IPS-NIHi11 (cell line): ENCODE measurements at regions not wholly inside any gene's neighbourhood (a gene's known extent, or its start where the extent isn't known, plus 50 kb on each side); places are given as distances from the start of the nearest gene placed in this dataset.

Experiments used
- DNase-seq: peaks from one replicate; pipeline ENCODE4 v3.0.0; 2012; ENCODE audit warnings: mixed read lengths, low spot score

GRCh38 chr2:128690869-128691268 is 372.2 kb upstream of the HS6ST1 start:
- no peak for DNase-seq

- no peak for DNase-seq
These were observed 372.9 kb upstream of the HS6ST1 start for GRCh38 chr2:128691526-128691925.

- DNase-seq, result no peak
These were observed 374.5 kb upstream of the HS6ST1 start for GRCh38 chr2:128692895-128693742.

- no peak for DNase-seq
These were observed 375.0 kb upstream of the HS6ST1 start for GRCh38 chr2:128693743-128694029.

GRCh38 chr2:128695646-128696220 is 377.1 kb upstream of the HS6ST1 start:
- DNase-seq, result no peak

GRCh38 chr2:128696421-128696820 is 377.8 kb upstream of the HS6ST1 start:
- no peak for DNase-seq

GRCh38 chr2:128701418-128701817 is 382.8 kb upstream of the HS6ST1 start:
- DNase-seq, result no peak

GRCh38 chr2:128702616-128703015 is 383.9 kb upstream of the HS6ST1 start:
- DNase-seq, result no peak

- no peak for DNase-seq
These were observed 389.6 kb upstream of the HS6ST1 start for GRCh38 chr2:128708106-128708816.

- no peak for DNase-seq
These were observed 391.6 kb upstream of the HS6ST1 start for GRCh38 chr2:128710242-128710641.

- no peak for DNase-seq
These were observed 392.1 kb upstream of the HS6ST1 start for GRCh38 chr2:128710729-128711128.

GRCh38 chr2:128714285-128714684 is 395.6 kb upstream of the HS6ST1 start:
- DNase-seq, result no peak

- DNase-seq, result peak; percentile 46
These were observed 396.2 kb upstream of the HS6ST1 start for GRCh38 chr2:128714851-128715312.

GRCh38 chr2:128715360-128715759 is 396.7 kb upstream of the HS6ST1 start:
- DNase-seq, result no peak

GRCh38 chr2:128716299-128716721 is 397.6 kb upstream of the HS6ST1 start:
- no peak for DNase-seq

GRCh38 chr2:128717758-128718710 is 399.4 kb upstream of the HS6ST1 start:
- no peak for DNase-seq

GRCh38 chr2:128720080-128721022 is 401.7 kb upstream of the HS6ST1 start:
- no peak for DNase-seq

- DNase-seq, result no peak
These were observed 402.4 kb upstream of the HS6ST1 start for GRCh38 chr2:128721096-128721495.

- DNase-seq, result no peak
These were observed 403.8 kb upstream of the HS6ST1 start for GRCh38 chr2:128722489-128722888.

- DNase-seq, result no peak
These were observed 405.9 kb upstream of the HS6ST1 start for GRCh38 chr2:128724547-128724946.

GRCh38 chr2:128724972-128725371 is 406.3 kb upstream of the HS6ST1 start:
- no peak for DNase-seq
